Spleen (tissue), 11 donors: ENCODE measurements at regions not wholly inside any gene's neighbourhood (a gene's known extent, or its start where the extent isn't known, plus 50 kb on each side); places are given as distances from the start of the nearest gene placed in this dataset.

Source experiments
- DNase-seq: peaks from one replicate; pipeline ENCODE4 v3.0.0-alpha.2; 2020
- H3K27ac ChIP-seq, 8 donors: fragments of 200-600 bp; sonication (generic) in 7 of 8; 1 replicate in 4 of 8; 2 replicates in 4 of 8; pipeline versions ENCODE4 v1.5.0 to v1.8.0; 2016 to 2021; ENCODE audit warnings: inconsistent platforms in 4 of 8, mild to moderate bottlenecking in 4 of 8, moderate library complexity in 1 of 8
- H3K27me3 ChIP-seq, 7 donors: fragments of 200-600 bp; sonication (generic) in 6 of 7; replicated peaks in 1 of 7; 1 replicate in 4 of 7; 2 replicates in 3 of 7; pipeline versions ENCODE4 v1.5.0 to v1.8.0; 2016 to 2021; ENCODE audit warnings: inconsistent platforms in 3 of 7, mild to moderate bottlenecking in 1 of 7
- H3K36me3 ChIP-seq, 6 donors: fragments of 200-600 bp; sonication (generic) in 5 of 6; 1 replicate in 4 of 6; 2 replicates in 2 of 6; pipeline versions ENCODE4 v1.5.0 to v1.8.0; 2016 to 2021; ENCODE audit warnings: inconsistent platforms in 2 of 6
- H3K4me1 ChIP-seq, 6 donors: fragments of 200-600 bp; sonication (generic) in 5 of 6; 1 replicate in 3 of 6; 2 replicates in 3 of 6; pipeline versions ENCODE4 v1.5.0 to v1.8.0; 2016 to 2021; ENCODE audit warnings: inconsistent platforms in 3 of 6
- H3K4me3 ChIP-seq, 8 donors: fragments of 200-600 bp; sonication (generic) in 7 of 8; 1 replicate in 4 of 8; 2 replicates in 4 of 8; pipeline versions ENCODE4 v1.5.0 to v1.8.0; 2016 to 2021; ENCODE audit warnings: inconsistent platforms in 4 of 8, mild to moderate bottlenecking in 4 of 8, moderate library complexity in 2 of 8
- H3K9me3 ChIP-seq, 8 donors: fragments of 200-600 bp; sonication (generic) in 7 of 8; 1 replicate in 4 of 8; 2 replicates in 4 of 8; pipeline versions ENCODE4 v1.5.0 to v1.8.0; 2016 to 2021; ENCODE audit warnings: inconsistent platforms in 4 of 8
- POLR2A ChIP-seq, 3 donors: fragments of 450-650 bp; IDR thresholded peaks; one replicate each; pipeline ENCODE4 v1.5.1; 2017; ENCODE audit warnings: antibody characterized with exemption in 3 of 3, mild to moderate bottlenecking in 1 of 3
- POLR2AphosphoS5 ChIP-seq, 3 donors: sonication (generic); formaldehyde crosslinking; IDR thresholded peaks; one replicate each; pipeline ENCODE4 v1.5.1; 2017; ENCODE audit warnings: antibody characterized with exemption in 3 of 3
- WGBS, 5 donors: extraction: QIAGEN DNeasy Blood & Tissue Kit in 3 of 5; methylation state at CpG; one replicate each; pipeline versions ENCODE4 v1.1.5 to v1.1.7; 2013 to 2018; 5-methylcytosine and 5-hydroxymethylcytosine counted together
- intact Hi-C: fragments of 100-400 bp; cut with DNase I; formaldehyde crosslinking; loops from one replicate; pipeline ENCODE4 v1.15.0; 2023; ENCODE audit warnings: low total_unique reads
- TF ChIP-seq, protein P1 (sequence below), 11 experiments: fragments of 200-600 bp in 7 of 11; fragments of 450-650 bp in 4 of 11; sonication (generic) in 4 of 11; IDR thresholded peaks in 8 of 11; conservative IDR thresholded peaks in 3 of 11; 1 replicate in 7 of 11; 2 replicates in 4 of 11; pipeline versions ENCODE4 v1.4.0 to v1.8.0; 2016 to 2021; ENCODE audit warnings: antibody characterized with exemption in 11 of 11, inconsistent platforms in 4 of 11, mild to moderate bottlenecking in 1 of 11
- donor health status: healthy with polysubstance abuse.
- donor health status: DM: no; HTN: no; CAD: no; lungs with moderate emphysema.
- donor health status: DM: no; HTN: no; CAD: no.
- donor health status: Bipolar disorder and iron deficiency.
- donor health status: healthy.
- donor health status: DM: no; HTN: no; CAD: no.
- donor health status: DM: yes; HTN: yes; CAD: no.

DNA sequence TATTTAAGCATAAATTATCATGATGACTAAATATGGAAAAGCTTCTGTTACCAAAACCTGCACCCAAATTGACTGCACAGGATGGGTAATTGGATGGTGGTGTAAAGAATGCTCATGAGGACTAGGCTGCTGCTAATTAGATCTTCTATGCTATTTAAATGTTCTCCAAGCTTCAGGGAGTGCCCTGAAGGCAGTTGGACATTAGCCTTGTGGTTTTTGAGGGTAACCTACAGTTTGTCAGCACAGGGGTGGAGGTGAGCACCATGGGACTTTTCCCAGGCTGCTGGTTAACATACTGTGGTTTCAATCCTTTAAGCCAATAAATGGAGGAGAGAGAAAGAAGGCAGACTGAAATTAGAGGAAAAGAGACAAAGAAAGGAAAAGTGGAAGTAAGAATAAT lies 145.0 kb downstream of the WIF1 start:
- Histone ChIP-seq H3K4me3 (no peak overlapping the region), H3K27me3 (no peaks in the 10 kb centered on the region), H3K4me1 (no peaks in the 10 kb centered on the region), H3K27ac (no peak overlapping the region), H3K36me3 (no peaks in the 10 kb centered on the region), H3K9me3 (peaks cover 0 to 18% (median 9%) of the 10 kb centered on the region in 8 donors)
- DNase-seq = no peak
- intact Hi-C loops = no loop called here
- TF ChIP-seq POLR2AphosphoS5 (IDR thresholded peaks at IDR 0.05) (no peak), POLR2A (IDR thresholded peaks at IDR 0.05) (no peak)
- TF ChIP-seq, protein P1, sequence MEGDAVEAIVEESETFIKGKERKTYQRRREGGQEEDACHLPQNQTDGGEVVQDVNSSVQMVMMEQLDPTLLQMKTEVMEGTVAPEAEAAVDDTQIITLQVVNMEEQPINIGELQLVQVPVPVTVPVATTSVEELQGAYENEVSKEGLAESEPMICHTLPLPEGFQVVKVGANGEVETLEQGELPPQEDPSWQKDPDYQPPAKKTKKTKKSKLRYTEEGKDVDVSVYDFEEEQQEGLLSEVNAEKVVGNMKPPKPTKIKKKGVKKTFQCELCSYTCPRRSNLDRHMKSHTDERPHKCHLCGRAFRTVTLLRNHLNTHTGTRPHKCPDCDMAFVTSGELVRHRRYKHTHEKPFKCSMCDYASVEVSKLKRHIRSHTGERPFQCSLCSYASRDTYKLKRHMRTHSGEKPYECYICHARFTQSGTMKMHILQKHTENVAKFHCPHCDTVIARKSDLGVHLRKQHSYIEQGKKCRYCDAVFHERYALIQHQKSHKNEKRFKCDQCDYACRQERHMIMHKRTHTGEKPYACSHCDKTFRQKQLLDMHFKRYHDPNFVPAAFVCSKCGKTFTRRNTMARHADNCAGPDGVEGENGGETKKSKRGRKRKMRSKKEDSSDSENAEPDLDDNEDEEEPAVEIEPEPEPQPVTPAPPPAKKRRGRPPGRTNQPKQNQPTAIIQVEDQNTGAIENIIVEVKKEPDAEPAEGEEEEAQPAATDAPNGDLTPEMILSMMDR (IDR thresholded peaks at IDR 0.05 in 8 of 11, conservative IDR thresholded peaks at IDR 0.05 in 3 of 11) = no peak

GRCh38 chr12:64983771-64984278 lies 137.3 kb downstream of the WIF1 start:
- Histone ChIP-seq H3K4me1 (no peaks in the 10 kb centered on the region), H3K9me3 (peaks cover 0 to 17% (median 9%) of the 10 kb centered on the region in 8 donors), H3K36me3 (no peaks in the 10 kb centered on the region), H3K27ac (no peak overlapping the region), H3K27me3 (peaks cover 0 to 8% (median 0%) of the 10 kb centered on the region in 7 donors), H3K4me3 (no peak overlapping the region)
- intact Hi-C loops = no loop called here
- WGBS, 5 donors = 70 to 86% (median 79%) methylated on average over 3 of the region's 3 CpGs
- no peak for TF ChIP-seq POLR2A (IDR thresholded peaks at IDR 0.05)
- TF ChIP-seq, protein P1 (IDR thresholded peaks at IDR 0.05 in 8 of 11, conservative IDR thresholded peaks at IDR 0.05 in 3 of 11) = no peak
- no peak for TF ChIP-seq POLR2AphosphoS5 (IDR thresholded peaks at IDR 0.05)
- no peak for DNase-seq

GRCh38 chr12:64991121-64991611 lies 129.9 kb downstream of the WIF1 start:
- H3K9me3 ChIP-seq = peaks cover 0 to 3% (median 0%) of the 10 kb centered on the region in 8 donors
- peaks cover 0 to 2% (median 0%) of the 10 kb centered on the region in 7 donors for H3K27me3 ChIP-seq
- DNase-seq = no peak
- intact Hi-C loops = no loop called here
- H3K36me3 ChIP-seq = no peaks in the 10 kb centered on the region
- H3K4me1 ChIP-seq = no peaks in the 10 kb centered on the region
- WGBS, 5 donors = 54 to 60% (median 56%) methylated on average over 2 of the region's 2 CpGs
- H3K27ac ChIP-seq = no peak overlapping the region
- no peak overlapping the region for H3K4me3 ChIP-seq
- TF ChIP-seq POLR2AphosphoS5 (IDR thresholded peaks at IDR 0.05) (no peak), POLR2A (IDR thresholded peaks at IDR 0.05) (no peak)
- TF ChIP-seq, protein P1 (IDR thresholded peaks at IDR 0.05 in 8 of 11, conservative IDR thresholded peaks at IDR 0.05 in 3 of 11) = no peak

GRCh38 chr12:64992116-64992515 lies 129.0 kb downstream of the WIF1 start:
- intact Hi-C loops = no loop called here
- H3K9me3 ChIP-seq = peaks cover 0 to 3% (median 0%) of the 10 kb centered on the region in 8 donors
- H3K27me3 ChIP-seq = peaks cover 0 to 4% (median 0%) of the 10 kb centered on the region in 7 donors
- no peaks in the 10 kb centered on the region for H3K4me1 ChIP-seq
- WGBS, 5 donors = 68 to 80% (median 71%) methylated on average over 5 of the region's 5 CpGs
- no peak for DNase-seq
- TF ChIP-seq POLR2AphosphoS5 (IDR thresholded peaks at IDR 0.05) (no peak), POLR2A (IDR thresholded peaks at IDR 0.05) (no peak)
- TF ChIP-seq, protein P1 (IDR thresholded peaks at IDR 0.05 in 8 of 11, conservative IDR thresholded peaks at IDR 0.05 in 3 of 11) = no peak
- no peak overlapping the region for H3K4me3 ChIP-seq
- H3K36me3 ChIP-seq = no peaks in the 10 kb centered on the region
- no peak overlapping the region for H3K27ac ChIP-seq
